Neural cell (in vitro differentiated cells): ENCODE measurements at regions not wholly inside any gene's neighbourhood (a gene's known extent, or its start where the extent isn't known, plus 50 kb on each side); places are given as distances from the start of the nearest gene placed in this dataset.

Experiments used
- CTCF ChIP-seq: fragments of 450-650 bp; IDR thresholded peaks from 2 replicates; pipeline ENCODE4 v1.5.1; 2014; ENCODE audit warnings: antibody characterized with exemption, mild to moderate bottlenecking, moderate library complexity; ENCODE audit not compliant: poor library complexity, severe bottlenecking
- EP300 ChIP-seq: fragments of 450-650 bp; conservative IDR thresholded peaks from 2 replicates; pipeline ENCODE4 v1.6.1; 2014; ENCODE audit warnings: antibody characterized with exemption, mild to moderate bottlenecking, moderate library complexity; ENCODE audit not compliant: poor library complexity, severe bottlenecking
- EZH2 ChIP-seq: fragments of 200-600, 300-800 bp; shearing (Covaris generic), sonication (generic); IDR thresholded peaks from 2 replicates; pipeline ENCODE4 v1.6.1; 2014; ENCODE audit warnings: antibody characterized with exemption, low read length, borderline replicate concordance, mild to moderate bottlenecking; ENCODE audit not compliant: insufficient read depth, poor library complexity, severe bottlenecking
- MXI1 ChIP-seq: fragments of 450-650 bp; conservative IDR thresholded peaks from 2 replicates; pipeline ENCODE4 v1.6.1; 2014; ENCODE audit warnings: antibody characterized with exemption, mild to moderate bottlenecking; ENCODE audit not compliant: poor library complexity, severe bottlenecking
- POLR2AphosphoS5 ChIP-seq: IDR thresholded peaks from 2 replicates; pipeline ENCODE4 v1.6.1; 2012
- RAD21 ChIP-seq: fragments of 450-650 bp; conservative IDR thresholded peaks from 2 replicates; pipeline ENCODE4 v1.6.1; 2014; ENCODE audit warnings: antibody characterized with exemption, mild to moderate bottlenecking, moderate library complexity
- REST ChIP-seq: IDR thresholded peaks from 2 replicates; pipeline ENCODE4 v1.6.1; 2012; ENCODE audit warnings: borderline replicate concordance
- SMC3 ChIP-seq: fragments of 450-650 bp; conservative IDR thresholded peaks from 2 replicates; pipeline ENCODE4 v1.6.1; 2014; ENCODE audit warnings: antibody characterized with exemption, mild to moderate bottlenecking, moderate library complexity; ENCODE audit not compliant: poor library complexity
- TAF1 ChIP-seq: IDR thresholded peaks from 2 replicates; pipeline ENCODE4 v1.6.1; 2012; ENCODE audit warnings: low read depth

- no peak for TF ChIP-seq CTCF
- no peak for TF ChIP-seq EP300
- TF ChIP-seq REST = no peak
- no peak for TF ChIP-seq TAF1
- TF ChIP-seq EZH2 = no peak
- TF ChIP-seq MXI1 = no peak
- no peak for TF ChIP-seq RAD21
- TF ChIP-seq POLR2AphosphoS5 = no peak
- TF ChIP-seq SMC3 = no peak
Measured at GRCh38 chr2:238690511-238690910, 157.4 kb upstream of the TWIST2 start.
